HG03354 (cell line): ENCODE measurements at regions not wholly inside any gene's neighbourhood (a gene's known extent, or its start where the extent isn't known, plus 50 kb on each side); places are given as distances from the start of the nearest gene placed in this dataset.

Experiments used
- ATAC-seq: cut with Tn5 transposase; IDR thresholded peaks from one replicate; pipeline ENCODE4 v1.9.1; 2021; ENCODE audit warnings: mild to moderate bottlenecking; ENCODE audit not compliant: unreplicated experiment, poor library complexity, severe bottlenecking

- ATAC-seq, result no peak
These were observed 270.5 kb upstream of the PROK2 start for GRCh38 chr3:72055436-72055835.

- no peak for ATAC-seq
These were observed 270.0 kb upstream of the PROK2 start for GRCh38 chr3:72054976-72055375.

- ATAC-seq, result no peak
These were observed 268.0 kb upstream of the PROK2 start for GRCh38 chr3:72052841-72053409.

- ATAC-seq, result no peak
These were observed 265.8 kb upstream of the PROK2 start for GRCh38 chr3:72050771-72051170.

- ATAC-seq, result no peak
These were observed 265.2 kb upstream of the PROK2 start for GRCh38 chr3:72050048-72050632.

GRCh38 chr3:72049300-72049699 lies 264.4 kb upstream of the PROK2 start:
- ATAC-seq, result no peak

GRCh38 chr3:72048873-72049272 lies 263.9 kb upstream of the PROK2 start:
- no peak for ATAC-seq

GRCh38 chr3:72047221-72047871 lies 262.4 kb upstream of the PROK2 start:
- no peak for ATAC-seq

- ATAC-seq, result no peak
These were observed 259.4 kb upstream of the PROK2 start for GRCh38 chr3:72044231-72044855.

- no peak for ATAC-seq
These were observed 258.5 kb upstream of the PROK2 start for GRCh38 chr3:72043204-72044133.

- ATAC-seq, result no peak
These were observed 257.7 kb upstream of the PROK2 start for GRCh38 chr3:72042397-72043203.

GRCh38 chr3:72041511-72041910 lies 256.6 kb upstream of the PROK2 start:
- no peak for ATAC-seq

- ATAC-seq, result no peak
These were observed 256.1 kb upstream of the PROK2 start for GRCh38 chr3:72041076-72041475.

- ATAC-seq, result no peak
These were observed 254.7 kb upstream of the PROK2 start for GRCh38 chr3:72039677-72040076.

GRCh38 chr3:72036899-72037298 lies 252.0 kb upstream of the PROK2 start:
- no peak for ATAC-seq

GRCh38 chr3:72035606-72036005 lies 250.7 kb upstream of the PROK2 start:
- no peak for ATAC-seq

GRCh38 chr3:72034986-72035385 lies 250.0 kb upstream of the PROK2 start:
- no peak for ATAC-seq

GRCh38 chr3:72033666-72034428 lies 248.9 kb upstream of the PROK2 start:
- ATAC-seq, result no peak
